ENCODE measurements at regions not wholly inside any gene's neighbourhood (a gene's known extent, or its start where the extent isn't known, plus 50 kb on each side); places are given as distances from the start of the nearest gene placed in this dataset.
A peak's percentile ranks its signal among the peaks of the same experiment; 100 is the strongest.

DNA sequence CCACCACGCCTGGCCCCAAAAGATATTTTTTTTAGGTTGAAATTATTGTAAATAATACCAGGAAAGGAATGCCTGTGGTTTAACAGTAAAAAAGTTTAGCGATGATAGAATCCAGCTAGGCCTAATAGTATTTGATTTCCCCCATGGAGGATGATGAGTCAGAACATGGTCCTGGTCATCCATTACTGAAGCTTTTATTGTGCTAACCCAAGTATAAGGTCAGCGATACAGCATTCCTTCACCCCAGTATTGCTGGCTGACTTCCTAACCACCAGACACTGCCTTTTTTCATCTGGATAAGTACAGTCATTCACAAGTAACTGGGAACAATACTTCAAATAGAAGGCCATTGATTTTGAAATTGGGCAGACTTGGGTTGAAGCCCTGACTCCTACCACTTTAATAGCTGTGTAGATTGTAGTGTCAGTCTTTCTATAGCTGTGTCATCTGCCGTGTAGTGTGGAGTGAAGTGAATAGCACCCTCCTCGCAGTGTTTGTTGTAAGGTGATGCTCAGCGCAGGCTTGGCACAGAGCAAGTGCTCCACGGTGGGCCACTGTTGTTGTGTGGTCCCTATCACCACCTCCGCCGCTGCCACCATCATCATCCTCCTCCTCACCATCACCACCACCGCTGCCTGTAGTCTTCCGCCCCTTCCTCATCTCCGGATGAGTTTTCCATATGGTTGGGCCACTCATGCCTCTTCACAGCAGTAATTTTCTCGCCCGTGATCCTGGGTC is 436.0 kb upstream of the TPM1 start:
- Histone ChIP-seq H3K79me2 (ENCODE audit: low read depth) (no peaks in the 10 kb centered on the region), H3K4me3 (no peak overlapping the region), H3F3A (ENCODE audit: insufficient read depth, low read depth) (peaks cover 24% of the 10 kb centered on the region), H3K4me1 (replicated peaks; ENCODE audit: insufficient read depth) (peaks cover 46% of the 10 kb centered on the region), H3K9me3 (ENCODE audit: insufficient read depth, low read depth) (no peaks in the 10 kb centered on the region), H4K20me1 (ENCODE audit: insufficient read depth) (no peaks in the 10 kb centered on the region), H3K9me2 (ENCODE audit: insufficient read depth) (no peaks in the 10 kb centered on the region), H3K36me3 (ENCODE audit: low read depth) (no peaks in the 10 kb centered on the region), H3K27ac (peak overlapping the region; percentile 62), H3K27me3 (ENCODE audit: insufficient read depth, low read depth) (no peaks in the 10 kb centered on the region), H2AFZ (no peak overlapping the region), H3K4me2 (peak overlapping the region; percentile 23; the same call in 1 of the 2 replicates)
- no TSS peak for BruUV-seq (replicated peaks)
- TF ChIP-seq, protein P1, sequence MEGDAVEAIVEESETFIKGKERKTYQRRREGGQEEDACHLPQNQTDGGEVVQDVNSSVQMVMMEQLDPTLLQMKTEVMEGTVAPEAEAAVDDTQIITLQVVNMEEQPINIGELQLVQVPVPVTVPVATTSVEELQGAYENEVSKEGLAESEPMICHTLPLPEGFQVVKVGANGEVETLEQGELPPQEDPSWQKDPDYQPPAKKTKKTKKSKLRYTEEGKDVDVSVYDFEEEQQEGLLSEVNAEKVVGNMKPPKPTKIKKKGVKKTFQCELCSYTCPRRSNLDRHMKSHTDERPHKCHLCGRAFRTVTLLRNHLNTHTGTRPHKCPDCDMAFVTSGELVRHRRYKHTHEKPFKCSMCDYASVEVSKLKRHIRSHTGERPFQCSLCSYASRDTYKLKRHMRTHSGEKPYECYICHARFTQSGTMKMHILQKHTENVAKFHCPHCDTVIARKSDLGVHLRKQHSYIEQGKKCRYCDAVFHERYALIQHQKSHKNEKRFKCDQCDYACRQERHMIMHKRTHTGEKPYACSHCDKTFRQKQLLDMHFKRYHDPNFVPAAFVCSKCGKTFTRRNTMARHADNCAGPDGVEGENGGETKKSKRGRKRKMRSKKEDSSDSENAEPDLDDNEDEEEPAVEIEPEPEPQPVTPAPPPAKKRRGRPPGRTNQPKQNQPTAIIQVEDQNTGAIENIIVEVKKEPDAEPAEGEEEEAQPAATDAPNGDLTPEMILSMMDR (conservative IDR thresholded peaks at IDR 0.05), result no peak
- TF ChIP-seq EZH2 (IDR thresholded peaks at IDR 0.05; ENCODE audit: low read depth), result no peak
- CTCF ChIA-PET, result interaction anchor here (0.6 kb wide), 1 partner anchor 11 kb away, joined by 3 read pairs; no protein-coding TSS in a partner anchor
- peak; percentile 37 to 94 for DNase-seq
- intact Hi-C loops (cut with micrococcal nuclease; ENCODE audit: unreplicated experiment), result loop anchor here (5.0 to 10.0 kb wide), 2 partner anchors 214 to 438 kb away; partner anchors contain the start of genes TLN2 and TPM1
- POLR2A ChIA-PET (ENCODE audit: unreplicated experiment), result interaction anchor here (0.7 kb wide), 1 partner anchor 13 kb away, joined by 10 read pairs; no protein-coding TSS in a partner anchor

DNA sequence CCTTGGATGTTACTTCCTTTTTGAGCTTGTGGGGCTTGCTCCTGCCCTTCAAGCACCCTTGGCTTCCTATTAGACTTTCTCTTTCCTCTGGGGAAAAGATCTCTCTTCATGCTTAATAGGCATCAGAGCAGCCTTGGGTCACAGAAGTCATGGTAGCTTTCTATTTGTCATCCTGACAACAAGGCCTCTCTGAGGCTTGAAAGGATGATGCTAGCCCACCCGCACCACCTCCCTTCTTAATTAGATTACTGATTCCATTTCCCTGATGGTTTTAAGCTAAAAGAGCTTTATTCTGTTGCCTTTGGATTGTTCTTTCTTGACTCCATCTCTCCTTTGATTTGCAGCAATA is 435.5 kb upstream of the TPM1 start:
- no peak for DNase-seq
- Histone ChIP-seq H3K4me2 (peak overlapping the region; percentile 23; the same call in 1 of the 2 replicates), H3K4me3 (no peak overlapping the region), H3F3A (ENCODE audit: insufficient read depth, low read depth) (peaks cover 24% of the 10 kb centered on the region), H3K4me1 (replicated peaks; ENCODE audit: insufficient read depth) (peaks cover 41% of the 10 kb centered on the region), H4K20me1 (ENCODE audit: insufficient read depth) (no peaks in the 10 kb centered on the region), H2AFZ (no peak overlapping the region), H3K9me3 (ENCODE audit: insufficient read depth, low read depth) (no peaks in the 10 kb centered on the region), H3K36me3 (ENCODE audit: low read depth) (no peaks in the 10 kb centered on the region), H3K27me3 (ENCODE audit: insufficient read depth, low read depth) (no peaks in the 10 kb centered on the region), H3K79me2 (ENCODE audit: low read depth) (no peaks in the 10 kb centered on the region), H3K27ac (peak overlapping the region; percentile 62), H3K9me2 (ENCODE audit: insufficient read depth) (no peaks in the 10 kb centered on the region)
- POLR2A ChIA-PET (ENCODE audit: unreplicated experiment), result interaction anchor here (0.7 kb wide), 1 partner anchor 13 kb away, joined by 10 read pairs; no protein-coding TSS in a partner anchor
- TF ChIP-seq EZH2 (IDR thresholded peaks at IDR 0.05; ENCODE audit: low read depth), result no peak
- TF ChIP-seq, protein P1 (conservative IDR thresholded peaks at IDR 0.05), result no peak
- BruUV-seq (replicated peaks), result no TSS peak
- CTCF ChIA-PET, result interaction anchor here (0.7 kb wide), 1 partner anchor 58 kb away, joined by 3 read pairs; no protein-coding TSS in a partner anchor
- intact Hi-C loops (cut with micrococcal nuclease; ENCODE audit: unreplicated experiment), result loop anchor here (5.0 to 10.0 kb wide), 2 partner anchors 215 to 438 kb away; partner anchors contain the start of genes TLN2 and TPM1

DNA sequence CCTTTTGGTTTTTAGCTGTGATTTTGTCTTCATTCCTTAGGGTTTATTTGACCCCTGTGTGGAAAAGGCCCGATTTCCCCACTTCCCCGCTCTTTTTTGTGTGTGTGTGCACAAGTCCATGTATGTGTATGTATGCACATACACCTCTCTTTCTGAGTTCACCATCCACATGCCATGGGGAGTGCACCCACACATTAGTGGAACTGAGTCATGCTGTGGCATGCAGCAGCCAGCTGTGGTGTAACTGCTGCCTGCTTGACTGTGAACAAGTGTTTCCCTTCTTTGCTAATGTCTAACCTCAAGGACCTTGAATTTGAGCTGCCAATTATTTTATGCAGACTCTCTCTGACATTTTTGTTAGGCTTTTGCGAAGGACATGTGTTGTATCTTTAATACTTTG is 434.9 kb upstream of the TPM1 start:
- BruUV-seq (replicated peaks), result no TSS peak
- no peaks in the 10 kb centered on the region for H3K36me3 ChIP-seq (ENCODE audit: low read depth)
- TF ChIP-seq, protein P1 (conservative IDR thresholded peaks at IDR 0.05), result no peak
- no peaks in the 10 kb centered on the region for H3K9me3 ChIP-seq (ENCODE audit: insufficient read depth, low read depth)
- no peaks in the 10 kb centered on the region for H4K20me1 ChIP-seq (ENCODE audit: insufficient read depth)
- POLR2A ChIA-PET (ENCODE audit: unreplicated experiment), result no interaction called here
- CTCF ChIA-PET, result interaction anchor here (0.7 kb wide), 1 partner anchor 58 kb away, joined by 3 read pairs; no protein-coding TSS in a partner anchor
- peaks cover 35% of the 10 kb centered on the region for H3K4me1 ChIP-seq (replicated peaks; ENCODE audit: insufficient read depth)
- H3K4me2 ChIP-seq, result no peak overlapping the region
- peaks cover 24% of the 10 kb centered on the region for H3F3A ChIP-seq (ENCODE audit: insufficient read depth, low read depth)
- no peak overlapping the region for H3K27ac ChIP-seq
- no peaks in the 10 kb centered on the region for H3K79me2 ChIP-seq (ENCODE audit: low read depth)
- no peak for DNase-seq
- no peaks in the 10 kb centered on the region for H3K9me2 ChIP-seq (ENCODE audit: insufficient read depth)
- H3K27me3 ChIP-seq (ENCODE audit: insufficient read depth, low read depth), result no peaks in the 10 kb centered on the region
- H2AFZ ChIP-seq, result no peak overlapping the region
- H3K4me3 ChIP-seq, result no peak overlapping the region
- intact Hi-C loops (cut with micrococcal nuclease; ENCODE audit: unreplicated experiment), result loop anchor here (5.0 to 10.0 kb wide), 2 partner anchors 215 to 437 kb away; partner anchors contain the start of genes TLN2 and TPM1
